K562 (cell line): ENCODE measurements at regions not wholly inside any gene's neighbourhood (a gene's known extent, or its start where the extent isn't known, plus 50 kb on each side); places are given as distances from the start of the nearest gene placed in this dataset.

Experiments
- ATAC-seq: fragments of 200-7000 bp; cut with Tn5 transposase; 3 replicates; pipeline ENCODE4 v1.9.1; 2020; ENCODE audit warnings: moderate library complexity
- BruUV-seq: library from RNA; stranded (reverse); fragments of 400-500 nt; replicated peaks from 2 replicates; lab custom pipeline; 2021; lab: Mats Ljungman, UMichigan
- CTCF ChIA-PET: fragments of 300-600 bp; formaldehyde crosslinking; extraction: SDS; loops from one replicate; lab custom pipeline; 2021; ENCODE audit warnings: low intra/inter-chr PET ratio; lab: Yijun Ruan, JAX
- POLR2A ChIA-PET: fragments of 300-600, 350-650 bp; sonication (Branson Sonifier 250); formaldehyde crosslinking; extraction: SDS; loops from one replicate; lab custom pipeline; 2021; ENCODE audit warnings: antibody characterized with exemption, inconsistent platforms; lab: Yijun Ruan, JAX
- DNase-seq, 4 experiments: peaks; one replicate each; pipeline versions ENCODE4 v3.0.0 to v3.0.0-alpha.2; 2011 to 2018; ENCODE audit warnings: low spot score in 3 of 4, mixed read lengths in 3 of 4; ENCODE audit errors: extremely low read depth in 1 of 4
- FAIRE-seq: peaks from 2 replicates; lab custom pipeline; 2011; peaks lifted over from hg19 to GRCh38; lab: Jason Lieb, UNC
- H2AFZ ChIP-seq: 2 replicates; pipeline ENCODE4 v1.6.0; 2011; ENCODE audit warnings: low read depth, low read length, control low read depth, inconsistent platforms
- H3K27ac ChIP-seq: fragments of 200-600 bp; 3 replicates; pipeline ENCODE4 v1.8.0; 2011; ENCODE audit warnings: low read depth, mild to moderate bottlenecking, control low read depth, inconsistent platforms, low read length, moderate library complexity, mixed read lengths; ENCODE audit errors: extremely low read depth
- H3K27me3 ChIP-seq, 2 experiments: fragments of 300-600 bp in 1 of 2; 2 replicates in 1 of 2; 3 replicates in 1 of 2; pipeline versions ENCODE4 v1.6.0 to v1.8.0; 2011; ENCODE audit warnings: inconsistent platforms in 2 of 2, low read length in 2 of 2, mild to moderate bottlenecking in 1 of 2, mixed read lengths in 1 of 2, moderate library complexity in 1 of 2; ENCODE audit not compliant: control insufficient read depth in 2 of 2, insufficient read depth in 2 of 2
- H3K36me3 ChIP-seq: fragments of 300-600 bp; 3 replicates; pipeline ENCODE4 v1.8.0; 2011; ENCODE audit warnings: mild to moderate bottlenecking, low read length, inconsistent platforms; ENCODE audit not compliant: control insufficient read depth, insufficient read depth
- H3K4me1 ChIP-seq, 2 experiments: fragments of 200-600 bp in 1 of 2; replicated peaks in 1 of 2; 2 replicates in 1 of 2; 3 replicates in 1 of 2; pipeline versions ENCODE4 v1.5.1 to v1.8.0; 2011; ENCODE audit warnings: inconsistent platforms in 2 of 2, low read length in 2 of 2, mild to moderate bottlenecking in 1 of 2, mixed read lengths in 1 of 2, moderate library complexity in 1 of 2; ENCODE audit not compliant: control insufficient read depth in 2 of 2, insufficient read depth in 2 of 2
- H3K4me2 ChIP-seq: 2 replicates; pipeline ENCODE4 v1.6.1; 2011; ENCODE audit warnings: low read length, control low read depth, inconsistent platforms, mixed read lengths; ENCODE audit not compliant: insufficient read depth
- H3K4me3 ChIP-seq: fragments of 200-600 bp; sonication (generic), shearing (Covaris generic); 2 replicates; pipeline ENCODE4 v1.5.1; 2016; ENCODE audit warnings: control low read depth, inconsistent platforms
- H3K79me2 ChIP-seq: fragments of 200-600 bp; 3 replicates; pipeline ENCODE4 v1.8.0; 2011; ENCODE audit warnings: low read length, inconsistent platforms; ENCODE audit not compliant: control insufficient read depth, insufficient read depth
- H3K9ac ChIP-seq, 2 experiments: 2 replicates each; pipeline versions ENCODE4 v1.6.0 to v1.6.1; 2011; ENCODE audit warnings: low read depth in 2 of 2, low read length in 2 of 2, control low read depth in 1 of 2, inconsistent platforms in 1 of 2, mild to moderate bottlenecking in 1 of 2, mixed read lengths in 1 of 2; ENCODE audit not compliant: insufficient read depth in 1 of 2
- H3K9me1 ChIP-seq: one replicate; pipeline ENCODE4 v1.6.0; 2011; ENCODE audit warnings: inconsistent platforms, mild to moderate bottlenecking, low read length, moderate library complexity; ENCODE audit not compliant: control insufficient read depth, insufficient read depth
- H3K9me3 ChIP-seq: replicated peaks from 2 replicates; pipeline ENCODE4 v1.5.1; 2011; ENCODE audit warnings: low read depth, low read length, inconsistent platforms; ENCODE audit not compliant: control insufficient read depth, insufficient read depth
- H4K20me1 ChIP-seq: replicated peaks from 2 replicates; pipeline ENCODE4 v1.6.1; 2011; ENCODE audit warnings: low read length, inconsistent platforms, mixed read lengths; ENCODE audit not compliant: control insufficient read depth, insufficient read depth
- BRCA1 ChIP-seq, 2 experiments: fragments of 450-650 bp in 1 of 2; sonication (generic) in 1 of 2; formaldehyde crosslinking in 1 of 2; IDR thresholded peaks; 2 replicates each; pipeline versions ENCODE4 v1.5.0 to v1.6.1; 2017 to 2020; ENCODE audit warnings: mild to moderate bottlenecking in 1 of 2, missing genetic modification reagents in 1 of 2
- CBX2 ChIP-seq: fragments of 200-600 bp; sonication (generic); IDR thresholded peaks from one replicate; pipeline ENCODE4 v1.6.1; 2012; ENCODE audit warnings: mild to moderate bottlenecking, low read length, inconsistent platforms; ENCODE audit not compliant: insufficient read depth, poor library complexity, severe bottlenecking
- ETV5 ChIP-seq: sonication (generic); formaldehyde crosslinking; IDR thresholded peaks from 2 replicates; pipeline ENCODE4 v1.4.0; 2020; ENCODE audit warnings: low read depth, mild to moderate bottlenecking, missing genetic modification reagents
- FOXA1 ChIP-seq: fragments of 450-650 bp; IDR thresholded peaks from 2 replicates; pipeline ENCODE4 v1.6.1; 2016; ENCODE audit warnings: mild to moderate bottlenecking, borderline replicate concordance
- GABPA ChIP-seq: fragments of 200-800 bp; sonication (Bioruptor generic); conservative IDR thresholded peaks from 2 replicates; pipeline ENCODE4 v1.6.1; 2016; ENCODE audit warnings: low read depth, missing genetic modification characterization, missing compliant biosample characterization
- IFI16 ChIP-seq: fragments of 250-450 bp; sonication (Bioruptor Pico); IDR thresholded peaks from 2 replicates; pipeline ENCODE4 v2.1.2; 2022; ENCODE audit warnings: mild to moderate bottlenecking, inconsistent platforms
- KHSRP ChIP-seq: fragments of 450-650 bp; IDR thresholded peaks from 2 replicates; pipeline ENCODE4 v1.6.1; 2017
- MEIS2 ChIP-seq: fragments of 450-650 bp; IDR thresholded peaks from 2 replicates; pipeline ENCODE4 v1.6.1; 2014; ENCODE audit warnings: mild to moderate bottlenecking; ENCODE audit not compliant: partially characterized antibody
- NRF1 ChIP-seq, 2 experiments: fragments of 450-650 bp; IDR thresholded peaks in 1 of 2; conservative IDR thresholded peaks in 1 of 2; 2 replicates each; pipeline ENCODE4 v1.6.1; 2014; ENCODE audit warnings: mild to moderate bottlenecking in 2 of 2
- OTX1 ChIP-seq: fragments of 450-650 bp; formaldehyde crosslinking; IDR thresholded peaks from 2 replicates; pipeline ENCODE4 v1.4.0; 2022; ENCODE audit warnings: mild to moderate bottlenecking
- PTRF ChIP-seq: fragments of 450-650 bp; IDR thresholded peaks from 2 replicates; pipeline ENCODE4 v1.6.1; 2016; ENCODE audit warnings: mild to moderate bottlenecking, missing genetic modification characterization, missing compliant biosample characterization
- TRIM24 ChIP-seq, 2 experiments: fragments of 450-650 bp; IDR thresholded peaks; 2 replicates each; pipeline ENCODE4 v1.6.1; 2016
- ZKSCAN1 ChIP-seq: fragments of 150-350 bp; IDR thresholded peaks from 2 replicates; pipeline ENCODE4 v1.6.1; 2016; ENCODE audit warnings: low read depth, low read length
- ZNF444 ChIP-seq: fragments of 250-450 bp; sonication (Bioruptor Pico); IDR thresholded peaks from 2 replicates; pipeline ENCODE4 v1.4.0; 2020; ENCODE audit warnings: mild to moderate bottlenecking, moderate library complexity
- ZNF583 ChIP-seq: fragments of 250-450 bp; sonication (Bioruptor Pico); IDR thresholded peaks from 2 replicates; pipeline ENCODE4 v1.4.0; 2020
- WGBS: fragments of 100-300 bp; shearing (Covaris generic); methylation state at CpG from one replicate; pipeline ENCODE4 v1.1.6; 2016; ENCODE audit warnings: low coverage, mixed read lengths; ENCODE audit not compliant: insufficient coverage; ENCODE audit errors: missing lambda C conversion rate; 5-methylcytosine and 5-hydroxymethylcytosine counted together
- in situ Hi-C: fragments of 300-500 bp; cut with MboI; formaldehyde crosslinking; loops from 4 replicates; pipeline ENCODE4 v1.15.0; 2018; ENCODE audit warnings: inconsistent platforms, mixed read lengths
- intact Hi-C: fragments of 100-400 bp; cut with micrococcal nuclease; formaldehyde crosslinking; loops from 2 replicates; pipeline ENCODE4 v1.14.2; 2022
- TF ChIP-seq, protein P1 (sequence below): fragments of 450-650 bp; IDR thresholded peaks from 2 replicates; pipeline ENCODE4 v1.6.1; 2016
- TF ChIP-seq, protein P2 (sequence below): fragments of 200-800 bp; sonication (Bioruptor generic); IDR thresholded peaks from 2 replicates; pipeline ENCODE4 v1.6.1; 2017; ENCODE audit warnings: missing genetic modification characterization, missing compliant biosample characterization
- TF ChIP-seq, protein P3 (sequence below): fragments of 450-650 bp; IDR thresholded peaks from 2 replicates; pipeline ENCODE4 v1.6.1; 2017; ENCODE audit warnings: mild to moderate bottlenecking, moderate library complexity

DNA sequence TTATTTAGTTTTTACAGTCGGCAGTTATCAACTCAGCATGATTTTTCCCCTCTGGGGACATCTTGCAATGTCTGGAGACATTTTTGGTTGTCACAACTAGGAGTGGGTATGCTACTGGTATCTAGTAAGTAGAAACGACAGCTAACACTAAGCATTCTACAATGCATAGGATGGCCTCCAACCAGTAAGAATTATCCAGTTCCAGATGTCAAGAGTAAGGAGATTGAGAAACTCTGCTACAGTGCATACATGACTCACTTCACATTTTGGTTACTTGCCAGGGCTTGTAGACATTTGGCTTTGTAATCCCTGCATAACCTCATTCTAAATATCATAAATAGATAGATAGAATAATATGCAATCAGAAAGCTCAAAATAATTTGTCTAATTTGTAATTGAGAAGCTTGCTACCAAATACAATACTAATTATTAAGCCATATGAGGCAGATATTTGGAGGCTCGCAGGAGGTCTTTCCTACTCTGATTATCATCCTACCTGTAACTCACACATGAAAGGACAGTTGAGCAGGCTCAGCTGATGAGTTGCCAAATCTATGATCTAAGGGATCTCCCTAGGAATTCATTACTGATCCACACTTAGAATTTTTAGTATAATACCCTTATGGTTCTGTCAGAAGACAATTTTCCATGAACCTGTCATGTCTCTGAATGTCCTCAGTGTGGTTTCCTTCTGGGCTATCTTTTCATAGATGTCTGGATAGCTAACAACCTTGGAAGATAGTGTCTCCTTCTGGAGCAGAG, 346.9 kb upstream of the TLE4 start:
- no peak overlapping the region for H3K4me2 ChIP-seq
- intact Hi-C loops: no loop called here
- no peaks in the 10 kb centered on the region for H3K9me1 ChIP-seq
- DNase-seq: no peak
- H3K4me3 ChIP-seq: no peak overlapping the region
- in situ Hi-C loops: no loop called here
- no peaks in the 10 kb centered on the region for H3K79me2 ChIP-seq
- H4K20me1 ChIP-seq: no peaks in the 10 kb centered on the region
- H3K27me3 ChIP-seq: no peaks in the 10 kb centered on the region
- 0% methylated on average over 3 of the region's 3 CpGs for WGBS
- no peak for ATAC-seq
- no TSS peak for BruUV-seq
- no peak overlapping the region for H3K9ac ChIP-seq
- POLR2A ChIA-PET: no interaction called here
- FAIRE-seq: no peak
- H3K9me3 ChIP-seq: no peaks in the 10 kb centered on the region
- no peak overlapping the region for H3K27ac ChIP-seq
- CTCF ChIA-PET: no interaction called here
- no peaks in the 10 kb centered on the region for H3K4me1 ChIP-seq
- no peaks in the 10 kb centered on the region for H3K36me3 ChIP-seq
- H2AFZ ChIP-seq: no peak overlapping the region
- TF ChIP-seq FOXA1 (no peak), ZNF444 (CRISPR knock-in tag) (no peak), OTX1 (no peak), TRIM24 (IDR thresholded peaks at IDR 0.05) (no peak), IFI16 (no peak), ETV5 (CRISPR knock-in tag) (no peak), PTRF (tag) (no peak), MEIS2 (no peak), ZNF583 (CRISPR knock-in tag) (no peak), BRCA1 (IDR thresholded peaks at IDR 0.05) (no peak), BRCA1 (CRISPR knock-in tag; IDR thresholded peaks at IDR 0.05) (no peak), CBX2 (no peak), NRF1 (conservative IDR thresholded peaks at IDR 0.05 in 1 of 2, IDR thresholded peaks at IDR 0.05 in 1 of 2) (no peak), KHSRP (no peak), ZKSCAN1 (no peak), GABPA (tag) (no peak)
- TF ChIP-seq, protein P1, sequence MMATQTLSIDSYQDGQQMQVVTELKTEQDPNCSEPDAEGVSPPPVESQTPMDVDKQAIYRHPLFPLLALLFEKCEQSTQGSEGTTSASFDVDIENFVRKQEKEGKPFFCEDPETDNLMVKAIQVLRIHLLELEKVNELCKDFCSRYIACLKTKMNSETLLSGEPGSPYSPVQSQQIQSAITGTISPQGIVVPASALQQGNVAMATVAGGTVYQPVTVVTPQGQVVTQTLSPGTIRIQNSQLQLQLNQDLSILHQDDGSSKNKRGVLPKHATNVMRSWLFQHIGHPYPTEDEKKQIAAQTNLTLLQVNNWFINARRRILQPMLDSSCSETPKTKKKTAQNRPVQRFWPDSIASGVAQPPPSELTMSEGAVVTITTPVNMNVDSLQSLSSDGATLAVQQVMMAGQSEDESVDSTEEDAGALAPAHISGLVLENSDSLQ: no peak
- TF ChIP-seq, protein P2, sequence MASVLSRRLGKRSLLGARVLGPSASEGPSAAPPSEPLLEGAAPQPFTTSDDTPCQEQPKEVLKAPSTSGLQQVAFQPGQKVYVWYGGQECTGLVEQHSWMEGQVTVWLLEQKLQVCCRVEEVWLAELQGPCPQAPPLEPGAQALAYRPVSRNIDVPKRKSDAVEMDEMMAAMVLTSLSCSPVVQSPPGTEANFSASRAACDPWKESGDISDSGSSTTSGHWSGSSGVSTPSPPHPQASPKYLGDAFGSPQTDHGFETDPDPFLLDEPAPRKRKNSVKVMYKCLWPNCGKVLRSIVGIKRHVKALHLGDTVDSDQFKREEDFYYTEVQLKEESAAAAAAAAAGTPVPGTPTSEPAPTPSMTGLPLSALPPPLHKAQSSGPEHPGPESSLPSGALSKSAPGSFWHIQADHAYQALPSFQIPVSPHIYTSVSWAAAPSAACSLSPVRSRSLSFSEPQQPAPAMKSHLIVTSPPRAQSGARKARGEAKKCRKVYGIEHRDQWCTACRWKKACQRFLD (CRISPR knock-in tag): no peak
- TF ChIP-seq, protein P3, sequence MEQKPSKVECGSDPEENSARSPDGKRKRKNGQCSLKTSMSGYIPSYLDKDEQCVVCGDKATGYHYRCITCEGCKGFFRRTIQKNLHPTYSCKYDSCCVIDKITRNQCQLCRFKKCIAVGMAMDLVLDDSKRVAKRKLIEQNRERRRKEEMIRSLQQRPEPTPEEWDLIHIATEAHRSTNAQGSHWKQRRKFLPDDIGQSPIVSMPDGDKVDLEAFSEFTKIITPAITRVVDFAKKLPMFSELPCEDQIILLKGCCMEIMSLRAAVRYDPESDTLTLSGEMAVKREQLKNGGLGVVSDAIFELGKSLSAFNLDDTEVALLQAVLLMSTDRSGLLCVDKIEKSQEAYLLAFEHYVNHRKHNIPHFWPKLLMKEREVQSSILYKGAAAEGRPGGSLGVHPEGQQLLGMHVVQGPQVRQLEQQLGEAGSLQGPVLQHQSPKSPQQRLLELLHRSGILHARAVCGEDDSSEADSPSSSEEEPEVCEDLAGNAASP: no peak
